B cell (primary cell): ENCODE measurements at regions not wholly inside any gene's neighbourhood (a gene's known extent, or its start where the extent isn't known, plus 50 kb on each side); places are given as distances from the start of the nearest gene placed in this dataset.

Experiments used
- EZH2 ChIP-seq: IDR thresholded peaks from 2 replicates; pipeline ENCODE4 v1.6.1; 2012; ENCODE audit warnings: borderline replicate concordance, low read depth, mild to moderate bottlenecking, moderate library complexity, low read length; ENCODE audit not compliant: insufficient read depth, poor library complexity, severe bottlenecking
- TF ChIP-seq, protein P1 (sequence below): fragments of 200-600 bp; IDR thresholded peaks from one replicate; pipeline ENCODE4 v1.8.0; 2022; ENCODE audit warnings: antibody characterized with exemption, mild to moderate bottlenecking

DNA sequence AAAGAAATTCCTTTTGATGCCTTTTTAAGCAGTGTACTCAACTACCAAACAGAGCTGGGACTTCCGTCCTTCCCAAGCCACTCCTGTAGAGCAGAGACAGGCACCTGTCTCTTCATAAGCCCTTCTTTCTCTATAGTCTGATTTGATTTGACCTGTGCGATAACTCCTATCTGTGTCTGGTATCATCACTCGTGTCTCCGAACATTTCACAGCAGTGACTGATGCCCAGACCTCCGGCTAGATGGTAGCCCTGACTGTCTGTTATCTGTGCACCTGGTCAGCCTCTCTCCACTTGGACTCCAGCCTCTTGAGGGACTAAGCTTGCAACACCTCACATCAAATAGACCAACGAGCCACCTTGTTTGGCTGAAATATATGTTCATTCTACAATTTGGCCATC lies 316.2 kb upstream of the ZNF507 start:
- TF ChIP-seq, protein P1, sequence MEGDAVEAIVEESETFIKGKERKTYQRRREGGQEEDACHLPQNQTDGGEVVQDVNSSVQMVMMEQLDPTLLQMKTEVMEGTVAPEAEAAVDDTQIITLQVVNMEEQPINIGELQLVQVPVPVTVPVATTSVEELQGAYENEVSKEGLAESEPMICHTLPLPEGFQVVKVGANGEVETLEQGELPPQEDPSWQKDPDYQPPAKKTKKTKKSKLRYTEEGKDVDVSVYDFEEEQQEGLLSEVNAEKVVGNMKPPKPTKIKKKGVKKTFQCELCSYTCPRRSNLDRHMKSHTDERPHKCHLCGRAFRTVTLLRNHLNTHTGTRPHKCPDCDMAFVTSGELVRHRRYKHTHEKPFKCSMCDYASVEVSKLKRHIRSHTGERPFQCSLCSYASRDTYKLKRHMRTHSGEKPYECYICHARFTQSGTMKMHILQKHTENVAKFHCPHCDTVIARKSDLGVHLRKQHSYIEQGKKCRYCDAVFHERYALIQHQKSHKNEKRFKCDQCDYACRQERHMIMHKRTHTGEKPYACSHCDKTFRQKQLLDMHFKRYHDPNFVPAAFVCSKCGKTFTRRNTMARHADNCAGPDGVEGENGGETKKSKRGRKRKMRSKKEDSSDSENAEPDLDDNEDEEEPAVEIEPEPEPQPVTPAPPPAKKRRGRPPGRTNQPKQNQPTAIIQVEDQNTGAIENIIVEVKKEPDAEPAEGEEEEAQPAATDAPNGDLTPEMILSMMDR: no peak
- no peak for TF ChIP-seq EZH2
